Testis (tissue), 2 donors: ENCODE measurements at regions not wholly inside any gene's neighbourhood (a gene's known extent, or its start where the extent isn't known, plus 50 kb on each side); places are given as distances from the start of the nearest gene placed in this dataset.

ENCODE experiments used
- DNase-seq: peaks from one replicate; pipeline ENCODE4 v3.0.0-alpha.2; 2019
- H3K27ac ChIP-seq, 2 donors: fragments of 200-600 bp; sonication (generic); one replicate each; pipeline ENCODE4 v1.5.1; 2019
- H3K27me3 ChIP-seq: fragments of 200-600 bp; sonication (generic); one replicate; pipeline ENCODE4 v1.5.1; 2019
- H3K36me3 ChIP-seq: fragments of 200-600 bp; sonication (generic); one replicate; pipeline ENCODE4 v1.5.1; 2017; ENCODE audit warnings: low read depth; ENCODE audit errors: missing control alignments
- H3K4me1 ChIP-seq: fragments of 200-600 bp; sonication (generic); one replicate; pipeline ENCODE4 v1.5.1; 2019
- H3K4me3 ChIP-seq, 2 donors: fragments of 200-600 bp; sonication (generic); one replicate each; pipeline ENCODE4 v1.5.1; 2017 to 2019
- H3K9me3 ChIP-seq: fragments of 200-600 bp; sonication (generic); one replicate; pipeline ENCODE4 v1.5.1; 2017
- CTCF ChIP-seq, 3 experiments: fragments of 450-650 bp in 2 of 3; fragments of 200-600 bp in 1 of 3; sonication (generic) in 1 of 3; IDR thresholded peaks; one replicate each; pipeline ENCODE4 v1.5.1; 2016 to 2019; ENCODE audit warnings: antibody characterized with exemption in 3 of 3, mild to moderate bottlenecking in 2 of 3, moderate library complexity in 1 of 3
- POLR2A ChIP-seq: fragments of 450-650 bp; IDR thresholded peaks from one replicate; pipeline ENCODE4 v1.6.1; 2017; ENCODE audit warnings: antibody characterized with exemption, mild to moderate bottlenecking, moderate library complexity
- WGBS, 2 donors: methylation state at CpG; one replicate each; pipeline ENCODE4 v1.1.5; 2018; 5-methylcytosine and 5-hydroxymethylcytosine counted together
- intact Hi-C: fragments of 100-400 bp; cut with DNase I; formaldehyde crosslinking; loops from one replicate; pipeline ENCODE4 v1.15.1; 2023; ENCODE audit warnings: low total_unique reads

- 89% methylated on average over 3 of the region's 3 CpGs for WGBS, 2 donors
- no peaks in the 10 kb centered on the region for H3K4me1 ChIP-seq
These were observed 1004.2 kb upstream of the SEL1L start for GRCh38 chr14:82537831-82538230.

GRCh38 chr14:82546401-82546800 lies 1012.7 kb upstream of the SEL1L start:
- DNase-seq = no peak
- H3K4me1 ChIP-seq = no peaks in the 10 kb centered on the region
- WGBS, 2 donors = 50 to 100% methylated on average over 2 of the region's 2 CpGs
- H3K9me3 ChIP-seq = no peaks in the 10 kb centered on the region
- TF ChIP-seq CTCF (IDR thresholded peaks at IDR 0.05) (no peak), POLR2A (no peak)
- H3K27me3 ChIP-seq = no peaks in the 10 kb centered on the region
- intact Hi-C loops = no loop called here
- no peak overlapping the region for H3K4me3 ChIP-seq
- H3K27ac ChIP-seq = no peak overlapping the region
- H3K36me3 ChIP-seq = no peaks in the 10 kb centered on the region

More at GRCh38 chr14:82537831-82538230, 1004.2 kb upstream of the SEL1L start:
- TF ChIP-seq CTCF (IDR thresholded peaks at IDR 0.05) = no peak
- no peaks in the 10 kb centered on the region for H3K9me3 ChIP-seq
- H3K27me3 ChIP-seq = no peaks in the 10 kb centered on the region
- DNase-seq = no peak
- intact Hi-C loops = no loop called here
- H3K27ac ChIP-seq = no peak overlapping the region
- H3K36me3 ChIP-seq = no peaks in the 10 kb centered on the region
- no peak overlapping the region for H3K4me3 ChIP-seq

GRCh38 chr14:82549306-82549990 lies 1015.8 kb upstream of the SEL1L start:
- H3K27me3 ChIP-seq = no peaks in the 10 kb centered on the region
- no peaks in the 10 kb centered on the region for H3K4me1 ChIP-seq
- H3K36me3 ChIP-seq = no peaks in the 10 kb centered on the region
- H3K9me3 ChIP-seq = no peaks in the 10 kb centered on the region
- TF ChIP-seq POLR2A = no peak
- no peak for TF ChIP-seq CTCF (IDR thresholded peaks at IDR 0.05)
- no peak overlapping the region for H3K4me3 ChIP-seq
- 81 to 83% methylated on average over 9 of the region's 9 CpGs for WGBS, 2 donors
- intact Hi-C loops = no loop called here
- H3K27ac ChIP-seq = no peak overlapping the region
- DNase-seq = no peak

GRCh38 chr14:82562881-82563280 lies 1029.2 kb upstream of the SEL1L start:
- TF ChIP-seq POLR2A = no peak
- no peak for TF ChIP-seq CTCF (IDR thresholded peaks at IDR 0.05)
- no peak for DNase-seq
- Histone ChIP-seq H3K27ac (no peak overlapping the region), H3K4me3 (no peak overlapping the region), H3K36me3 (no peaks in the 10 kb centered on the region), H3K4me1 (no peaks in the 10 kb centered on the region), H3K27me3 (no peaks in the 10 kb centered on the region), H3K9me3 (no peaks in the 10 kb centered on the region)
- WGBS, 2 donors = 87 to 89% methylated on average over 2 of the region's 2 CpGs
- intact Hi-C loops = no loop called here

GRCh38 chr14:82565825-82566224 lies 1032.2 kb upstream of the SEL1L start:
- intact Hi-C loops = no loop called here
- Histone ChIP-seq H3K4me3 (no peak overlapping the region), H3K27me3 (no peaks in the 10 kb centered on the region), H3K4me1 (no peaks in the 10 kb centered on the region), H3K36me3 (no peaks in the 10 kb centered on the region), H3K9me3 (no peaks in the 10 kb centered on the region), H3K27ac (no peak overlapping the region)
- WGBS, 2 donors = 77 to 94% methylated on average over 1 of the region's 1 CpG
- no peak for DNase-seq
- TF ChIP-seq POLR2A = no peak
- TF ChIP-seq CTCF (IDR thresholded peaks at IDR 0.05) = no peak
